HG03457 (cell line): ENCODE measurements at regions not wholly inside any gene's neighbourhood (a gene's known extent, or its start where the extent isn't known, plus 50 kb on each side); places are given as distances from the start of the nearest gene placed in this dataset.
"Not testable (repeated sequence)": the region's sequence is repeated elsewhere in the genome, so short reads cannot be mapped to it uniquely, and the experiment has no call there.

Experiments
- ATAC-seq: cut with Tn5 transposase; IDR thresholded peaks from one replicate; pipeline ENCODE4 v1.9.1; 2021; ENCODE audit warnings: moderate number of reproducible peaks; ENCODE audit not compliant: unreplicated experiment

DNA sequence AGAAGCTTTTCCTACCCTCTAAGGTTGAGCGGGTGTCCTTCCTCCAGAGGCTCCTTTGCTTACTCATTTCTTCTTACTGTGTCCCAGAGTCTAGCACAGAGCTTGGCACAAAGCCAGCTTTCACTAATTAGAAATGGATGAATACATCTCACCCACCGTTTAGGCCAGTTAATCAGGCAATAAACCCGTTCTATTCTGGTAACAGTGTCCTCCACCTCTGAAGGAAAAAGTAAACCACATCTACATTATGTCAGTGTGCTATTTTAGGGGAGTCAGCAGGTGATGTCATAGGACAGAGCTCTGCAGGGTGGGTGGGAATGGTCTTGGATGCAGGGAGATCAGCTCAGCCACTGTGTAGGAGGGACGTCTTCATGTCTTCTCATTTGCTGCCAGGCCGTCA is 109.2 kb downstream of the OSTF1 start:
- ATAC-seq: no peak

DNA sequence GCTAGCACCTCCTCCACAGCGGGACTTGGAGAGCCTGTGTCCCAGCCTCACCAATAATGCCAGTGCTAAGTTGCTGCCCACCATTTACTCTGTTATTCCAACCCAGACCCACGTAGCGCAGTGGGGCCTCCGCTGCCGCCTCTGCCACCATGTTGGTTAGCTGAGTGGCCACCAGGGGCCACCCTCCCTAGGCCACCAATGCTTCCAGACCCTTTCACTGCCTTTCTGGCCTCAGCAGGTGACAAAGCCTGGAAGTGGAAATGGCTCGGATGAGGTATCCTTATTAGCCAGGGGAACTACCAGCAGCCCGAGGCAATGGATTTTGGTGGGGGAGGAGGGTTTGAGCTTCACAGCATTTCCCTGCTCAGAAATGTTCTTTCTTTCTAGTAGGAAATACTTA is 110.1 kb downstream of the OSTF1 start:
- no peak for ATAC-seq

DNA sequence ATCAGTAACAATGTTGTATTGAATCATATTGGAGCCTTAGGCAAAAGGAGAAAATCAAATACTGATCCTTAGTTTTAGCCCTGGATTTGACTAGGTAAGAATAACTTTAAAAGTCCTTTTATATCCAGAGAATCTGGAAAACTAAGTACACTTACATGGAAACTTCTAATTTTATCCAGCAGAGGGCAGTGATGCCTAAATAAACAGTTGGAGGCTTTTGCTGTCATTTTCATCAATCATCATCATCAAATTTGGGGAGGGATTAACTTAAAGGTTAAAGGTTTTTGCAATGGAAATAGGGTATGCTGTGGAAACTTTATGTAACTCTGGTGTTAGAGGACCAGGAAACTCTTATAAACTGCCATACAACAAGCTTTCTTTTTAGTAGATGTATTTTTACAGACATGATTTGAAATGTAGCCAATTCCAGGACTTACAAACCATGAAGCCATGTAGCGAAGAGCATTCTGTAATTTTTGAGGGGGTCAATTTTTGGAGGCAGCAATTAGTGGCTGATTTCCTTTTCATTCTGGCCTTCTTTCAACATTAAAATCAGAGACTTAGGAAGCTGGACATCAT is 112.7 kb downstream of the OSTF1 start:
- ATAC-seq: no peak

DNA sequence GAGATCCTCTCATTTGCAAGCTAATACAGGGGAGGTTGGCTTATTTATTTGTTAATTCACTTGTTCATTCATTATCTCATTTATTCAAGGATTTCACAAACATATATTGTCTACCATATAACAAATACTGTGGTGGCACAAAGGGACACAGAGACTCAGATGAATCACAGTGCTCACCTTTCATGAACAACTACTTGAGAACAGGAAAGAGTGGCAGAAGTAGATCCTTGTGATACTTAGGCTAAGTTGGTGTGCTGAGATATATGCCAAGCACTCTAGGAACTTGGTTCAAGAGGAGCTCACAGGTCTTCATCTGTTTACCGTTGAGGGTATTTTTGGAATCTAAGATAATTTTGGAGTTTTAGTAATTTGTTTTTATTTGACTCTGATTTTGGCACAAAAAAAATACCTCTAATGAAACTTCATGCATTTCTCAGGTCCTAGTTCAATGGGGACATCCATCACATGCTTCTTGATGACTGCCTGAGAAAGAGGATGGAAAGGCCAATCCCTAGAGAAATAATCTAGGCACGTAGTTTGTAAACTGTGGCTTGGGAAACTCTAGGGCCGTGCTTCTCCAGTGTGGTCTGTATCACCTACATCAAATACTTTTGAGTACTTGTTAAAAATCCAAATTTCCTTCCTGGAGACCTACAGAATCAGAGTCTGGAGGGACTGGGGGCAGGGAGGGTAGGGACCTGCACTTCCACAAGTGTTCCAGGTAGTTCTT is 113.3 kb downstream of the OSTF1 start:
- ATAC-seq: no peak

DNA sequence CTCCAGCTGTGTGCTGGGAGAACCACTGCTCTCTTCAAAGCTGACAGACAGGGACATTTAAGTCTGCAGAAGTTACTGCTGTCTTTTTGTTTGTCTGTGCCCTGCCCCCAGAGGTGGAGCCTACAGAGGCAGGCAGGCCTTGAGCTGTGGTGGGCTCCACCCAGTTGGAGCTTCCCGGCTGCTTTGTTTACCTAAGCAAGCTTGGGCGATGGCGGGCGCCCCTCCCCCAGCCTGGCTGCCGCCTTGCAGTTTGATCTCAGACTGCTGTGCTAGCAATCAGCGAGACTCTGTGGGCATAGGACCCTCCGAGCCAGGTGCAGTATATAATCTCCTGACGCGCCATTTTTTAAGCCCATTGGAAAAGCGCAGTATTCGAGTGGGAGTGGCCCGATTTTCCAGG is 119.7 kb downstream of the OSTF1 start:
- ATAC-seq: not testable (repeated sequence)

DNA sequence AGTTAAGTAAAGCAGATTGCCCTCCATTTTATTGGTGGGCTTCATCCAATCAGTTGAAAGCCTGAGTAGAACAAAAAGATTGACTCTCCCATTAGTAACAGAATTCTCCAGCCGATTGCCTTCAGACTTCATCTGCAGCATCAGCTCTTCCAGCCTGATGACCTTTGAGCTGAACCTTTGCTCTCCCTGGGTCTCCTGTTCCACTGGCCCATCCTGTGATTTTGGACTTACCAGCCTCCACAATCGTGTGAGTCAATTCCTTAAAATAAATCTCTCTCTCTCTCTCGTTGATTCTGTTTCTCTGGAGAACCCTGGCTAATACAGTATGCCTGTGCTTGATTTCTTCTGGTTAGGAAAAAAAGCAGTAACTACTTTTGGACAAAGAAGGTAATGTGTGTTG is 121.9 kb downstream of the OSTF1 start:
- ATAC-seq: no peak

DNA sequence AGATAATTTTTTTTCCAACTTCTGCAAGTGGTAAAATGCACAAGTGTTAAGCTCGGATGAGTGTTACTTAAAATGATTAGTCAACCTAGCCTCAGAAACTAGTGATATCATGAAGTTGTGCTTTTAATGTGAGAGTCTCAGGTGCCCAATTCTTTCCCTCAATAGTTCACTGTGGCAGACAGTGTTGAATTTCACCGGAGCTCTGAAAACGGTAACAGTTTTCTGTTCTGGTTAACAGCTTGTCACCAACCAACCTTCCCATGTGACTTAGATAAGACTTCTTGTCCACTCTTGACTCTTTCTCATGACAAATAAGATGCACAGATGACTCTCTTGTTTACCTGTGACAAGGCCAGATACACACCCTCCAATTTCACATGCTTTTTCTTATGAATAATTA is 125.5 kb downstream of the OSTF1 start:
- no peak for ATAC-seq

DNA sequence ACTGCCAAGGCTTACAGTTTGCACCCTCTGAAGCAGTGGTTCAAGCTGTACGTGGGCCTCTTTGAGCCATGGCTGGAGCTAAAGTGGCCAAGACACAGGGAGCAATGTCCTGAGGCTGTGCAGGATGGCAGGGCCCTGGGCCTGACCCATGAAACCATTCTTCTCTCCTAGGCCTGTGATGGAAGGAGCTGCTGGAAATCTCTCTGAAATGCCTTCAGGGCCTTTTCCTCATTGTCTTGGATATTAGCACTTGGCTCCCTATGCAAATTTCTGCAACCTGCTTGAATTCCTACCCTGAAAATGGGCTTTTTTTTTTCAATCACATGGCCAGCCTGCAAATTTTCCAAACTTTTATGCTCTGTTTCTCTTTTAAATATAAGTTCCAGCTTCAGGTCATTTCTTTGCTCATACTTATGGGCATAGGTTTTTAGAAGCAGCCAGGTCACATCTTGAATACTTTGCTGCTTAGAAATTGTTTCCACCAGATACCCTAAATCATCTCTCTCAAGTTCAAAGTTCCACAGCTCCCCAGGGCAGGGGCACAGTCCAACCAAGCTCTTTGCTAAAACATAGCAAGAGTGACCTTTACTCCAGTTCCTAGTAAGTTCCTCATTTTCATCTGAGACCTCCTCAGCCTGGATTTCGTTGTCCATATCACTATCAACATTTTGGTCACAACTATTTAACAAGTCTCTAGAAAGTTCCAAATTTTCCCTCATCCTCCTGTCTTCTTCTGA is 138.3 kb downstream of the OSTF1 start:
- ATAC-seq: no peak

DNA sequence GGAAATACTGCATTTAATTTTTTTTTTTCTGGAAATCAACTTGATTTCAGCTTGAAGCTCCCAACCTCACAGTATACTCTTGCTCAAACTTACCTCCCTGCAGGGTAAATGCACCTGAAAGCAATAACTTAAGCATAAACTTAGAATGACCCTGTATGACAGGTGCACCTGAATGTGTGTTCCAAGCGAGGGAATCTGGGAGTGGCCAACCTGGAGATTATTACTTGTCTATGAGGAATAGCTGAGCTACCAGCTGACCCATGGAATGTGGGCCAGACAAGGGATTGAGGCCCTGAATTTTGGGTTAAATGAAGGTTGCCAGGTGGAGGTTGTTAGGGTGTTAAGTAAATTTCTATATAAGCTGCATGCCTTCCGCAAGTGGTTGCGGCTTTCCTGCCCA is 140.6 kb downstream of the OSTF1 start:
- no peak for ATAC-seq

DNA sequence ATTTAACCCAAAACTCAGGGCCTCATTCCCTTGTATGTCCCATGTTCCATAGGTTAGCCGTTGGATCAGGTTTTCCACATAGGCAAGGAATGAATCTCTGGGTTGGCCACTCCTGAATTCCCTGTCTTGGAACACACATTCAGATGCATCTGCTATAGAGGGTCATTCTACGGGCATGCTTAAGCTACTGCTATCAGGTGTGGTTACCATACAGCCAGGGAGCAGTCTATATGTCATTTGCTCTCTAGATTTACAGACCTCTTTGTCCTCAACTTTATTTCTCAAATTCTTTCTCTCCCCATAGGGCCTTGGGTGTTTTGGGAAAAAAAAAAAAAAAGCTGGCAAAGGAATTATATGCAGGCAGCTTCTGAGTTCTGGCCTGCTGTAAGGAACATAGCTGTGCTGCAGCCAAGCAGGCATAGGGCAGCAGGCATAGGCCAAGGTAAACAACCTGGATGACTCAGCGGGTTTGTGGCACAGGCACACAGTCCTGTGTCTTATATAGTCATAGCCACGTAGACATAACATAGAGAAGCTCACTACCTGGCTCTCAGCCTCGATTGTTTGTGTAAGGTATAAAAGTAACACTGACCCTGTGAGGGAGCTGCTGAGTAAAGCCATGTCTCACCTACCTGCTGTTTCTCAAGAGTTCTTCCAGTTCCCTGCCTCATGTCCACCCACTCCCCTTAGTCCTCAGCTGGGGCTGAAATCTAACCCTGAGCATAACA is 141.5 kb downstream of the OSTF1 start:
- ATAC-seq: no peak

DNA sequence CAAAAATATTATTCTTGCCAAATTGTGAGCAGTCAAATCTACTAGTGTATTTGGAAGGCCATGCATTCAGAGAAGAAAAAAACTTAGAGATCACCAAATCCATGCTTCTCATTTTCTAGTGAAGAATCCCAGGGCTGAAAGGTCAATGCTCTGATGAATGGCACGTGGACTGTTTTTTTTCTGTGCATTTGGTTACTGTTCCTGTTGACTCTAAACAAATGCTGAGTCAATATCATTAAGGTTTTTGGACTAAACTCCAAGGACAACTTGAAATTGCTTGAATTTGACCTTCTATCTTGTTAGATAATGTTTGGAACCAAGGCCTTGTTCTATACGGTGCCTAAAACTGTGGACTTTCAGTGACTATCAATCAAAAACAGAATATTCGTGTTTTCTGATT is 142.2 kb downstream of the OSTF1 start:
- no peak for ATAC-seq

DNA sequence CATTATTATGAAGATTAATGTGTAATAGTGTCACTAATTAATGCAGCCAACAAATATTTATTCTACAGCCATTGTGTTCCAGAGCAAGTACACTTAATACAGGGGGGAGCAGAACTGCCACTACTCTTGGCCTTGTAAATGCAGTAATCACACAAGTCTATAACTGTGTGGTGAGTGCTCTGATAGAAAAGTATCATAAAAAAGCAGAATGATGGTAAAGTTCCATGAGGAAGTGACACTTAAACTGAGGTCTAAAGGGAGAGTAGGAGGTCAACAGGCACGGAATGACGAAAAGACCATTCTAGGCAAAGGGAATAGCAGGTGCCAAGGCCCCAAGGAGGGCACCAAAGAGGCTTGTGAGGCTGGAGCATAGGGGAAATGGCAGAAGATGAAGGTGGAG is 142.9 kb downstream of the OSTF1 start:
- no peak for ATAC-seq

DNA sequence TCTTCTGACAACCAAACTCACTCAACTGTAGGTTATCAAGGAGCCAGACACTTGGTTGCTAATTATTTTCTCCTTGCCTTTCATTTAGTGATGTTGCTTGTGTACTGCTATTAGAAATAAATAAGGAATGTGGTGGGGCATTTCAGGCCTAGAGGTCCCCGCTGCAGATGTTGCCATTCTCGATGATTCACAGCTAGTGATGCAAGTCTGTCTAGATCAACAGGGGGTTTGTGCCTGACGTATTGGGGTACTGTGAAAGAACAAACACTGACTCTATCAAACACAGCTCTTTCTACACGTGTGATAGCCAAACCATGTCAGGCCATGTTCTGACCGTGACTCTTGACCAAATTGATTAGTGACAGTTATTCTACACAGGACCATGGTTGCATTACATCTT is 144.7 kb downstream of the OSTF1 start:
- ATAC-seq: no peak

DNA sequence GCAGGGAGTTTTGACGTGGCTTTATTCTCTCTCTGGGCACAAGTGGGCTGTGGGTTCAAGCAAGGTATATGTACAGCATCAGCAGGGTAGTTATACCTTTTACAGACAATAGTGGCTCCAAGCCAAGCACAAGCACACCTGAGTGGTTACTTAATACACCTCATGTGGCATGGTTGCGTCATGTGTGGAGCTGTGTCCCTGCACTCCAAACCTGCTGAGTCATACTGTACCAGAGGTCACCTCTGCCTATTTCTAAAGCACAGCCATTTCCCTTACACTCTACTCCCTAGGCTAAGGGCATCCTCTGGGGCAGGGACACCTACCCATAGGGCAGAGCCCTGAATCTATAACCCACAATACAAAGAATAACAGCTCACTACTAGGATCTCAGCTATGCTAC is 147.3 kb downstream of the OSTF1 start:
- ATAC-seq: no peak

DNA sequence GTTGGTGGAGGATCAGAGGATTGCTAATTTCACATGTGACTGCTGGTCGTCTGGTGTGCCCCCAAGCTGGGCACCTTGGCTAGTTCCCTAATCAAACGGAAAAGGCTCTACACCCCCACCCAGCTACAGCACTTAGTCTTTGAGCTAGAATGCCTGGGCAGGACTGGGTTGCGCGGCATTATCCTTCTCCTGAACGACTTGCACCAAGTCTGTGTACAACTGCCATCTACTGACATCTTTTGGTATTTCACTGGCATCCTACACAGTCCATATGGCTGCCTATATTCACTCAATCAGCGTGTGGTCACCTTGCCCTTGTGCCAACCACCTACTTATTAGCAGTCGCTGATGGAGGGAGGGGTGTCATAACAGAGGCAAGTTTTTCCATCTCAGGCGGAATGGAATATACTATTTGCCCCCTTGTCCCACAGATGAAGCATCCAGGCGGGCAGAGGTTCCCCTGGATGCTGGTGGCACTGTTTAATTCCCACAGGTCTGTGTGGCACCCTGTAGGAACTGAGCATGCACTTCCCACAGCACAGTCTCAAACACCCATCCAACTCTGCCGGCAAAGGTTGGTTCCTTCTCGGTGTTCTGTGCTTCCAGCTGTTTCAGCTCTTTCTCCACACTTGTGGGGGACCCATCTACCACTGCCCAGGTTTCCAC is 150.1 kb downstream of the OSTF1 start:
- peak; percentile 83 for ATAC-seq

DNA sequence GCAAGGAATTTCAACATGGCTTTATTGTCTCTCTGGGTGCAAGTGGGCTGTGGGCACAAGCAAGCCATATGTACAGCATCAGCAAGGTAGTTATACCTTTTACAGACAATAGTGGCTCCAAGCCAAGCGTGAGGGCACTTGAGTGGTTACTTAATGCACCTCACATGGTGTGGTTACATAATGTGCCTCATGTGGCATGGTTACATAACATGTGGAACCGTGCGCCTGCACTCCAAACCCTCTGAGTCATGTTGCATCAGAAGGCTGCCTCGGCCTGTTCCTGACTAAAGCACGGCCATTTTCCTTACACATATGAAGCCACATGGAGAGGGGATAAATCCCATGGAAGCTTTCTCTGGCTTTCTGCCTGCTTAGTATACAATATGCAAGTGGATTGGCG is 150.9 kb downstream of the OSTF1 start:
- ATAC-seq: no peak

DNA sequence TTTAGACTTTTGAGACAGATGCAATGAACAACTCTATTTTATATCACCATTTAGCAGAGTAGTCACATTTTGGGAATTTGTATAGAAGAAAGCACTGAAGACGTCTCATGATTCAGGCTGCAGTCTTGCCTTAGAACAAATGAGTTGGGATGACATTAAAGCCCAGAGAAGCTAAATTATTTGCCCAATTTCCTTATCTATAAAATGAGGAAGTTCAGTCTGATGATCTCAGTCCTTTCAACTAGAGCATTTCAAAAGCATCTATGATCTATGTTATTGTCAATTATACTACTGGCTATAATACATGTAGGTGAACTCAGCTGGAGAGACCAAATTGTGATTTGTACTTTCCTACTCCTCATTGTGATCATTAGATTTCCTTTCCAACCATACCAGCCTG is 154.1 kb downstream of the OSTF1 start:
- no peak for ATAC-seq

DNA sequence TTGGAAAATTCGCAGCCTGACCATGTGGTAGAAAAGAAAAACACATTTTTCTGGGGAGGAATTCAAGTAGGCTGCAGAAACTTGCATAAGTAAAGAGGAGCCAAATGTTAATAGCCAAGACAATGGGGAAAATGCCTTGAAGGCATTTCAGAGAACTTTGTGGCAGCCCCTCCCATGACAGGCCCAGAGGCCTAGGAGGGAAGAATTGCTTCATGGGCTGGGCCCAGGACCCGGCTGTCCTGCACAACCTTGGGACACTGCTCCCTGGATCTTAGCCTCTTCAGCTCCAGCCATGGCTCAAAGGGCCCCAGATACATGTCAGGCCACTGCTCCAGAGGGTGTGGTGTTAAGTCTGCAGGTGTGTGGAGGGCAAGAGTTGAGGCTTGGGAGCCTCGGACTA is 158.6 kb downstream of the OSTF1 start:
- ATAC-seq: no peak

DNA sequence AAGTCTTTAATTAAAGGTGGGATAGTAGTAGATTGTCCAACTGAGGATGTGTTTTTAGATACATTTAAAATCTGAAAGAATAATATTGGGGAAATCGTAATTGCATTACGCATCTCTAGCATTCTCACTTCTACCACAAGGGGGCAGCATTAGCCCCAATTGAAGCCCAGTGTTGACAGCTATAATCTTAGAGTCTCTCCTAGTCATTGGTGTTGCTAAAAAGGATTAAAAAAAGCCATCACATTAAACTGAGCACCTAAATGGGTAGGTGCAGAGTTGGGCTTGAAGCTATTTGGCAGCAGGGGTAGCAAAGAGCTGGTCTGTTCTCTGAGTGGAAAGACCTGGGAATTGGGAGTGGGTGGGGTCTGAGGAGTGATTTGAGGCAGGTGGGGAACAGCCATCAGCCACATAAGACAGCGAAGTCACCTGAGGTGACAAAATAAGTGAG is 177.2 kb downstream of the OSTF1 start:
- peak; percentile 89 for ATAC-seq

DNA sequence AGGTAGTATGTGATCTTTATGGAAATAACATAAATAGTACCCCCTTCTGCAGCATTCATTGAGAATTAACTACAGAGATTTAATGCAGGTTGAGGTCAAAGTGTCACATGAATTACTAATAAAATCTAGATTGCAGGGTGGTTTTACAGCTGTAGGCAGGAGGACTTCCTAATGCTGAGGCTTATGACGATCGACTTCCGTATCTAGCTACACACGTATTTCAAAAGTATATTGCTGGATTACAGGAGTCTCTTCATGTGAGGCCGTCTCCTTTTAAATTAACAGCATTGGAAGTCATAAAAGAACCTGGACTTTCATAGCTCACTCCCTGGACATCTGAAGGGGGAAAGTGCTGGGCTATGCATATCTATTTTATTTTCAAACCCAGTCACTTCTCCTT is 180.9 kb downstream of the OSTF1 start:
- no peak for ATAC-seq

DNA sequence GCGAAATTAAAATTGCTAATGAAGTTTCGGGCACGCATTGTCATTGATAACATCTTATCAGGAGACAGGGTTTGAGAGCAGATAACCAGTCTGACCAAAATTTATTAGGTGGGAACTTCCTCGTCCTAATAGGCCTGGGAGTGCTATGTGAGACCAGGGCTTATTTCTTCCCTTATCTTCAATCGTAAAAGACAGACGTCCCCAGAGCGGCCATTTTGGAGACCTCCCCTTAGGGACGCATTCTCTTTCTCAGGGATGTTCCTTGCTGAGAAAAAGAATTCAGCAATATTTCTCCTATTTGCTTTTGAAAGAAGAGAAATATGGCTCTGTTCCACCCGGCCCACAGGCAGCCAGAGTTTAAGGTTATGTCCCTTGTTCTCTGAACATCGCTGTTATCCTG is 184.7 kb downstream of the OSTF1 start:
- ATAC-seq: not testable (repeated sequence)
